PC-3 (cell line): ENCODE measurements at regions not wholly inside any gene's neighbourhood (a gene's known extent, or its start where the extent isn't known, plus 50 kb on each side); places are given as distances from the start of the nearest gene placed in this dataset.
"Not testable (repeated sequence)": the region's sequence is repeated elsewhere in the genome, so short reads cannot be mapped to it uniquely, and the experiment has no call there.

ENCODE experiments used
- ATAC-seq: fragments of 200-7000 bp; cut with Tn5 transposase; 2 replicates; pipeline ENCODE4 v1.9.1; 2020; ENCODE audit warnings: mild to moderate bottlenecking, moderate library complexity
- BruUV-seq: library from RNA; stranded (reverse); fragments of 400-500 nt; replicated peaks from 2 replicates; lab custom pipeline; 2021; lab: Mats Ljungman, UMichigan
- CTCF ChIA-PET: fragments of 300-600 bp; sonication (Branson Sonifier 250); formaldehyde crosslinking; loops from one replicate; lab custom pipeline; 2022; ENCODE audit warnings: antibody characterized with exemption; lab: Charles Lee
- POLR2A ChIA-PET: fragments of 300-600 bp; sonication (Branson Sonifier 250); formaldehyde crosslinking; loops from one replicate; lab custom pipeline; 2022; ENCODE audit warnings: antibody characterized with exemption; ENCODE audit not compliant: unreplicated experiment; lab: Charles Lee
- DNase-seq: peaks from one replicate; pipeline ENCODE4 v3.0.0-alpha.2; 2015
- H2AFZ ChIP-seq: fragments of 300-600 bp; sonication (generic); 2 replicates; pipeline ENCODE4 v1.6.0; 2016; ENCODE audit warnings: antibody characterized with exemption, low read length
- H3F3A ChIP-seq: fragments of 300-600 bp; sonication (generic); one replicate; pipeline ENCODE4 v1.6.0; 2017; ENCODE audit warnings: antibody characterized with exemption, low read length, control low read depth, mild to moderate bottlenecking; ENCODE audit not compliant: unreplicated experiment
- H3K27ac ChIP-seq: fragments of 300-600 bp; sonication (generic); 2 replicates; pipeline ENCODE4 v1.5.1; 2016; ENCODE audit warnings: mild to moderate bottlenecking, low read length
- H3K27me3 ChIP-seq: fragments of 300-600 bp; sonication (generic); 2 replicates; pipeline ENCODE4 v1.6.1; 2016; ENCODE audit warnings: low read length, mixed read lengths
- H3K36me3 ChIP-seq: fragments of 300-600 bp; sonication (generic); 2 replicates; pipeline ENCODE4 v1.6.1; 2016; ENCODE audit warnings: low read depth, mixed run types, low read length, mixed read lengths
- H3K4me1 ChIP-seq: fragments of 300-600 bp; sonication (generic); 2 replicates; pipeline ENCODE4 v1.5.1; 2016; ENCODE audit warnings: low read length; ENCODE audit not compliant: insufficient read depth
- H3K4me2 ChIP-seq: fragments of 300-600 bp; sonication (generic); 2 replicates; pipeline ENCODE4 v1.6.0; 2016; ENCODE audit warnings: low read length
- H3K4me3 ChIP-seq: fragments of 300-600 bp; sonication (generic); 2 replicates; pipeline ENCODE4 v1.5.1; 2016; ENCODE audit warnings: mild to moderate bottlenecking, low read length, mixed read lengths
- H3K79me2 ChIP-seq: fragments of 300-600 bp; sonication (generic); 2 replicates; pipeline ENCODE4 v1.6.1; 2017; ENCODE audit warnings: low read length, mixed read lengths
- H3K9ac ChIP-seq: fragments of 300-600 bp; sonication (generic); 2 replicates; pipeline ENCODE4 v1.6.0; 2016; ENCODE audit warnings: mild to moderate bottlenecking, low read length
- H3K9me2 ChIP-seq: fragments of 300-600 bp; sonication (generic); replicated peaks from 2 replicates; pipeline ENCODE4 v1.6.1; 2016; ENCODE audit warnings: mixed run types, low read length, mixed read lengths
- H3K9me3 ChIP-seq: fragments of 300-600 bp; sonication (generic); 2 replicates; pipeline ENCODE4 v1.6.1; 2016; ENCODE audit warnings: low read length, mixed read lengths
- H4K20me1 ChIP-seq: fragments of 300-600 bp; sonication (generic); 2 replicates; pipeline ENCODE4 v1.6.1; 2016; ENCODE audit warnings: low read length, mixed read lengths
- EZH2 ChIP-seq: fragments of 300-600 bp; sonication (generic); IDR thresholded peaks from one replicate; pipeline ENCODE4 v1.6.1; 2017; ENCODE audit warnings: antibody characterized with exemption, mild to moderate bottlenecking, low read length; ENCODE audit not compliant: unreplicated experiment
- EZH2phosphoT487 ChIP-seq: fragments of 300-600 bp; sonication (generic); IDR thresholded peaks from 2 replicates; pipeline ENCODE4 v1.6.1; 2018; ENCODE audit warnings: mild to moderate bottlenecking, antibody characterized with exemption, low read length, borderline replicate concordance
- intact Hi-C: fragments of 100-400 bp; cut with micrococcal nuclease; formaldehyde crosslinking; loops from 2 replicates; pipeline ENCODE4 v1.9.0; 2023
- TF ChIP-seq, protein P1 (sequence below): fragments of 300-600 bp; sonication (generic); conservative IDR thresholded peaks from 2 replicates; pipeline ENCODE4 v1.5.1; 2017; ENCODE audit warnings: antibody characterized with exemption, low read depth, mild to moderate bottlenecking, low read length

DNA sequence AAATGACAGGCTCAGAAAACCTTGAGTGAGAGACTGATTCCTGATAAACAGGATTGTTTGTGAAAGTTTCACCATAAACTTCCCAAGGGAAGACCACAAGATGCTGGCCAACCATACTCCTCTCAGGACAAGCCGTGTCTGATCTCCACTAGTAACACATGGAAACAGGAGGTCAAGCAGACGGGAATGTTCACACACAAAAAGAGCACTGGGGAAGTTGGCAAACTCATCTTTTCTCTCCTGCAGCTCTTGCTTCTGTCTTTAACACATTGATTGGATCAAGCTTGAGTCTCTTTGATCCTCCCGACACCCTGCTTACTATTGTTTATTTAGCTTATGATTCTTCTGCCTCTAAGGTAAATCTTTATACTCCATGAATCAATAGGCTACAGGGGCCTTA lies 713.5 kb downstream of the PDCD6IP start:
- TF ChIP-seq, protein P1, sequence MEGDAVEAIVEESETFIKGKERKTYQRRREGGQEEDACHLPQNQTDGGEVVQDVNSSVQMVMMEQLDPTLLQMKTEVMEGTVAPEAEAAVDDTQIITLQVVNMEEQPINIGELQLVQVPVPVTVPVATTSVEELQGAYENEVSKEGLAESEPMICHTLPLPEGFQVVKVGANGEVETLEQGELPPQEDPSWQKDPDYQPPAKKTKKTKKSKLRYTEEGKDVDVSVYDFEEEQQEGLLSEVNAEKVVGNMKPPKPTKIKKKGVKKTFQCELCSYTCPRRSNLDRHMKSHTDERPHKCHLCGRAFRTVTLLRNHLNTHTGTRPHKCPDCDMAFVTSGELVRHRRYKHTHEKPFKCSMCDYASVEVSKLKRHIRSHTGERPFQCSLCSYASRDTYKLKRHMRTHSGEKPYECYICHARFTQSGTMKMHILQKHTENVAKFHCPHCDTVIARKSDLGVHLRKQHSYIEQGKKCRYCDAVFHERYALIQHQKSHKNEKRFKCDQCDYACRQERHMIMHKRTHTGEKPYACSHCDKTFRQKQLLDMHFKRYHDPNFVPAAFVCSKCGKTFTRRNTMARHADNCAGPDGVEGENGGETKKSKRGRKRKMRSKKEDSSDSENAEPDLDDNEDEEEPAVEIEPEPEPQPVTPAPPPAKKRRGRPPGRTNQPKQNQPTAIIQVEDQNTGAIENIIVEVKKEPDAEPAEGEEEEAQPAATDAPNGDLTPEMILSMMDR, result no peak
- no peak for TF ChIP-seq EZH2phosphoT487
- TF ChIP-seq EZH2, result no peak
- BruUV-seq, result no TSS peak
- intact Hi-C loops, result no loop called here

GRCh38 chr3:34519008-34519407 lies 720.6 kb downstream of the PDCD6IP start:
- DNase-seq, H3K4me2 ChIP-seq, intact Hi-C loops, H3K79me2 ChIP-seq, ATAC-seq, POLR2A ChIA-PET, H3K27me3 ChIP-seq, H3K27ac ChIP-seq, CTCF ChIA-PET, H4K20me1 ChIP-seq, H3K9ac ChIP-seq, BruUV-seq, H3K9me2 ChIP-seq, H3F3A ChIP-seq, H3K36me3 ChIP-seq, H3K4me3 ChIP-seq, H2AFZ ChIP-seq, H3K4me1 ChIP-seq: not testable (repeated sequence)
- peaks cover 14% of the 10 kb centered on the region; the same call in 1 of the 2 replicates for H3K9me3 ChIP-seq

More for the DNA sequence above, 713.5 kb downstream of the PDCD6IP start:
- no peaks in the 10 kb centered on the region for H3K27me3 ChIP-seq
- H3K79me2 ChIP-seq, result no peaks in the 10 kb centered on the region
- peaks cover 19% of the 10 kb centered on the region for H3K9me3 ChIP-seq
- H3K9ac ChIP-seq, result no peak overlapping the region
- no peak for DNase-seq
- H2AFZ ChIP-seq, result no peak overlapping the region
- no peaks in the 10 kb centered on the region; the same call in 1 of the 2 replicates for H3K36me3 ChIP-seq
- CTCF ChIA-PET, result no interaction called here
- ATAC-seq, result no peak
- no peaks in the 10 kb centered on the region for H3K4me1 ChIP-seq
- no peak overlapping the region for H3K4me2 ChIP-seq
- H4K20me1 ChIP-seq, result no peaks in the 10 kb centered on the region
- H3K4me3 ChIP-seq, result no peak overlapping the region
- POLR2A ChIA-PET, result no interaction called here
- no peaks in the 10 kb centered on the region for H3F3A ChIP-seq
- H3K9me2 ChIP-seq, result no peaks in the 10 kb centered on the region
- no peak overlapping the region for H3K27ac ChIP-seq

DNA sequence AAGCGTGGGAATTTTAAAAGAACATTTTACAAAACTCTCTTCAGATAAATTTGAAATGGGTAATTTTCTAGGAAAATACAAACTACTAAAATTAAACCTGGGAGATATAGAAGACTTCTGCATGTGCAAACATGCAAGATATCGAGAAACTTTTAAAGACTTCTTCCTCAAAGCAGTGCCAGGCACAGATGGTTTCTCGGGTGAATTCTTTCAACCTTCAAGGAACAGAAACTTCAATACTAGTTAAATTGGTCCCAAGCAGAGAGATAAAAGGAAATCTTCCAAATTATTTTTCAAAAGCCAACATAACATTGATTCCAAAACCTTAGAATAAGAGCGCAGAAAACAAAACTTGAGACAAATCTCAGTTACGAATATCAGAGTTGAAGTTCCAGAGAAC lies 732.7 kb downstream of the PDCD6IP start:
- CTCF ChIA-PET, result no interaction called here
- Histone ChIP-seq H3K27ac (no peak overlapping the region), H3K4me1 (no peaks in the 10 kb centered on the region), H3K79me2 (no peaks in the 10 kb centered on the region), H3K9me3 (peaks cover 6% of the 10 kb centered on the region; the same call in 1 of the 2 replicates), H3K4me2 (no peak overlapping the region), H3F3A (no peaks in the 10 kb centered on the region), H3K9ac (no peak overlapping the region), H3K4me3 (no peak overlapping the region), H4K20me1 (no peaks in the 10 kb centered on the region), H3K36me3 (no peaks in the 10 kb centered on the region), H2AFZ (no peak overlapping the region), H3K9me2 (no peaks in the 10 kb centered on the region), H3K27me3 (no peaks in the 10 kb centered on the region)
- TF ChIP-seq, protein P1, result no peak
- TF ChIP-seq EZH2phosphoT487 (no peak), EZH2 (no peak)
- no peak for ATAC-seq
- intact Hi-C loops, result no loop called here
- POLR2A ChIA-PET, result no interaction called here
- no TSS peak for BruUV-seq
- DNase-seq, result no peak
